ENCODE measurements at regions not wholly inside any gene's neighbourhood (a gene's known extent, or its start where the extent isn't known, plus 50 kb on each side); places are given as distances from the start of the nearest gene placed in this dataset.
"Not testable (repeated sequence)": the region's sequence is repeated elsewhere in the genome, so short reads cannot be mapped to it uniquely, and the experiment has no call there.

GRCh38 chr3:166818464-166818863, 561.6 kb downstream of the ZBBX start:
- peaks cover 0 to 13% (median 2%) of the 10 kb centered on the region in 8 donors for H3K9me3 Mint-ChIP-seq
- H3K27ac Mint-ChIP-seq, result no peak overlapping the region
- H3K36me3 Mint-ChIP-seq, result no peaks in the 10 kb centered on the region
- CTCF ChIA-PET (ENCODE audit: partially characterized antibody), result no interaction called here
- POLR2A ChIA-PET (ENCODE audit: partially characterized antibody), result no interaction called here
- no peaks in the 10 kb centered on the region for H3K36me3 ChIP-seq (ENCODE audit: insufficient read depth, low read length)
- no peaks in the 10 kb centered on the region for H3K27me3 ChIP-seq (ENCODE audit: insufficient read depth, low read length)
- intact Hi-C loops (cut with micrococcal nuclease), result no loop called here
- H3K4me1 Mint-ChIP-seq, result no peaks in the 10 kb centered on the region
- H3K4me1 ChIP-seq (ENCODE audit: insufficient read depth, low read length), result no peaks in the 10 kb centered on the region
- H3K27me3 Mint-ChIP-seq, result no peaks in the 10 kb centered on the region
- H3K9me3 ChIP-seq (ENCODE audit: control insufficient read depth in 1 of 2, low read length in 2 of 2), result no peaks in the 10 kb centered on the region
- no peak overlapping the region for H3K4me3 Mint-ChIP-seq
- DNase-seq, result no peak
- H3K27ac ChIP-seq (ENCODE audit: low read depth, low read length), result no peak overlapping the region
- H3K4me3 ChIP-seq (ENCODE audit: low read length in 2 of 2), result no peak overlapping the region

GRCh38 chr3:166817269-166817668, 562.8 kb downstream of the ZBBX start:
- H3K27ac ChIP-seq (ENCODE audit: low read depth, low read length); H3K27ac Mint-ChIP-seq; CTCF ChIA-PET (ENCODE audit: partially characterized antibody); H3K4me1 Mint-ChIP-seq; H3K36me3 Mint-ChIP-seq; H3K27me3 Mint-ChIP-seq; H3K4me3 Mint-ChIP-seq; POLR2A ChIA-PET (ENCODE audit: partially characterized antibody); intact Hi-C loops (cut with micrococcal nuclease); H3K4me3 ChIP-seq (ENCODE audit: low read length in 2 of 2); H3K36me3 ChIP-seq (ENCODE audit: insufficient read depth, low read length); H3K27me3 ChIP-seq (ENCODE audit: insufficient read depth, low read length); DNase-seq; H3K4me1 ChIP-seq (ENCODE audit: insufficient read depth, low read length); H3K9me3 ChIP-seq (ENCODE audit: control insufficient read depth in 1 of 2, low read length in 2 of 2): not testable (repeated sequence)
- H3K9me3 Mint-ChIP-seq, result peaks cover 0 to 19% (median 3%) of the 10 kb centered on the region in 8 donors

- Histone ChIP-seq H3K27ac (ENCODE audit: low read depth, low read length) (no peak overlapping the region), H3K9me3 (ENCODE audit: control insufficient read depth in 1 of 2, low read length in 2 of 2) (no peaks in the 10 kb centered on the region), H3K27me3 (ENCODE audit: insufficient read depth, low read length) (no peaks in the 10 kb centered on the region), H3K4me1 (ENCODE audit: insufficient read depth, low read length) (no peaks in the 10 kb centered on the region), H3K36me3 (ENCODE audit: insufficient read depth, low read length) (no peaks in the 10 kb centered on the region), H3K4me3 (ENCODE audit: low read length in 2 of 2) (no peak overlapping the region)
- DNase-seq, result no peak
- intact Hi-C loops (cut with micrococcal nuclease), result no loop called here
- peaks cover 2 to 26% (median 10%) of the 10 kb centered on the region in 8 donors for H3K9me3 Mint-ChIP-seq
- H3K27me3 Mint-ChIP-seq, result no peaks in the 10 kb centered on the region
- ChIA-PET CTCF (ENCODE audit: partially characterized antibody) (no interaction called here), POLR2A (ENCODE audit: partially characterized antibody) (no interaction called here)
- no peak overlapping the region for H3K27ac Mint-ChIP-seq
- no peak overlapping the region for H3K4me3 Mint-ChIP-seq
- no peaks in the 10 kb centered on the region for H3K36me3 Mint-ChIP-seq
- no peaks in the 10 kb centered on the region for H3K4me1 Mint-ChIP-seq
Observed at GRCh38 chr3:166810741-166811445, 569.2 kb downstream of the ZBBX start.

GRCh38 chr3:166809520-166809919, 570.6 kb downstream of the ZBBX start:
- H3K9me3 ChIP-seq (ENCODE audit: control insufficient read depth in 1 of 2, low read length in 2 of 2), result peaks cover 0 to 3% of the 10 kb centered on the region in 2 donors
- H3K4me1 ChIP-seq (ENCODE audit: insufficient read depth, low read length), result no peaks in the 10 kb centered on the region
- peaks cover 3 to 27% (median 8%) of the 10 kb centered on the region in 8 donors for H3K9me3 Mint-ChIP-seq
- H3K27me3 Mint-ChIP-seq, result no peaks in the 10 kb centered on the region
- H3K27ac Mint-ChIP-seq, result peak overlapping the region in 1 of 7 donors; percentile 47
- ChIA-PET POLR2A (ENCODE audit: partially characterized antibody) (no interaction called here), CTCF (ENCODE audit: partially characterized antibody) (no interaction called here)
- no peaks in the 10 kb centered on the region for H3K4me1 Mint-ChIP-seq
- no peak overlapping the region for H3K27ac ChIP-seq (ENCODE audit: low read depth, low read length)
- no peaks in the 10 kb centered on the region for H3K27me3 ChIP-seq (ENCODE audit: insufficient read depth, low read length)
- H3K4me3 ChIP-seq (ENCODE audit: low read length in 2 of 2), result no peak overlapping the region
- DNase-seq, result no peak
- intact Hi-C loops (cut with micrococcal nuclease), result no loop called here
- no peak overlapping the region for H3K4me3 Mint-ChIP-seq
- H3K36me3 Mint-ChIP-seq, result no peaks in the 10 kb centered on the region
- H3K36me3 ChIP-seq (ENCODE audit: insufficient read depth, low read length), result no peaks in the 10 kb centered on the region

GRCh38 chr3:166788936-166789335, 591.2 kb downstream of the ZBBX start:
- POLR2A ChIA-PET (ENCODE audit: partially characterized antibody), result no interaction called here
- Mint-ChIP-seq H3K36me3 (no peaks in the 10 kb centered on the region), H3K9me3 (peaks cover 0 to 9% (median 5%) of the 10 kb centered on the region in 8 donors), H3K27ac (no peak overlapping the region), H3K4me1 (no peaks in the 10 kb centered on the region), H3K4me3 (no peak overlapping the region), H3K27me3 (no peaks in the 10 kb centered on the region)
- intact Hi-C loops (cut with micrococcal nuclease), result no loop called here
- no peaks in the 10 kb centered on the region for H3K4me1 ChIP-seq (ENCODE audit: insufficient read depth, low read length)
- no peak overlapping the region for H3K27ac ChIP-seq (ENCODE audit: low read depth, low read length)
- CTCF ChIA-PET (ENCODE audit: partially characterized antibody), result no interaction called here
- no peak overlapping the region for H3K4me3 ChIP-seq (ENCODE audit: low read length in 2 of 2)
- no peaks in the 10 kb centered on the region for H3K36me3 ChIP-seq (ENCODE audit: insufficient read depth, low read length)
- H3K9me3 ChIP-seq (ENCODE audit: control insufficient read depth in 1 of 2, low read length in 2 of 2), result no peaks in the 10 kb centered on the region
- no peak for DNase-seq
- no peaks in the 10 kb centered on the region for H3K27me3 ChIP-seq (ENCODE audit: insufficient read depth, low read length)

GRCh38 chr3:166785876-166786275, 594.2 kb downstream of the ZBBX start:
- no peaks in the 10 kb centered on the region for H3K27me3 ChIP-seq (ENCODE audit: insufficient read depth, low read length)
- H3K9me3 ChIP-seq (ENCODE audit: control insufficient read depth in 1 of 2, low read length in 2 of 2), result no peaks in the 10 kb centered on the region
- Mint-ChIP-seq H3K9me3 (peaks cover 2 to 20% (median 10%) of the 10 kb centered on the region in 8 donors), H3K36me3 (no peaks in the 10 kb centered on the region), H3K4me3 (no peak overlapping the region), H3K27ac (no peak overlapping the region), H3K4me1 (no peaks in the 10 kb centered on the region), H3K27me3 (no peaks in the 10 kb centered on the region)
- ChIA-PET POLR2A (ENCODE audit: partially characterized antibody) (no interaction called here), CTCF (ENCODE audit: partially characterized antibody) (no interaction called here)
- no peaks in the 10 kb centered on the region for H3K36me3 ChIP-seq (ENCODE audit: insufficient read depth, low read length)
- intact Hi-C loops (cut with micrococcal nuclease), result no loop called here
- DNase-seq, result no peak
- H3K27ac ChIP-seq (ENCODE audit: low read depth, low read length), result no peak overlapping the region
- no peaks in the 10 kb centered on the region for H3K4me1 ChIP-seq (ENCODE audit: insufficient read depth, low read length)
- H3K4me3 ChIP-seq (ENCODE audit: low read length in 2 of 2), result no peak overlapping the region

GRCh38 chr3:166783206-166783605, 596.9 kb downstream of the ZBBX start:
- H3K4me1 ChIP-seq (ENCODE audit: insufficient read depth, low read length), result no peaks in the 10 kb centered on the region
- H3K27me3 Mint-ChIP-seq, result no peaks in the 10 kb centered on the region
- CTCF ChIA-PET (ENCODE audit: partially characterized antibody), result no interaction called here
- no peak overlapping the region for H3K4me3 Mint-ChIP-seq
- peaks cover 2 to 28% (median 11%) of the 10 kb centered on the region in 8 donors for H3K9me3 Mint-ChIP-seq
- no peaks in the 10 kb centered on the region for H3K9me3 ChIP-seq (ENCODE audit: control insufficient read depth in 1 of 2, low read length in 2 of 2)
- no peaks in the 10 kb centered on the region for H3K36me3 Mint-ChIP-seq
- H3K4me3 ChIP-seq (ENCODE audit: low read length in 2 of 2), result no peak overlapping the region
- H3K27ac Mint-ChIP-seq, result no peak overlapping the region
- no peaks in the 10 kb centered on the region for H3K36me3 ChIP-seq (ENCODE audit: insufficient read depth, low read length)
- intact Hi-C loops (cut with micrococcal nuclease), result no loop called here
- no peak for DNase-seq
- no peaks in the 10 kb centered on the region for H3K27me3 ChIP-seq (ENCODE audit: insufficient read depth, low read length)
- H3K27ac ChIP-seq (ENCODE audit: low read depth, low read length), result no peak overlapping the region
- POLR2A ChIA-PET (ENCODE audit: partially characterized antibody), result no interaction called here
- no peaks in the 10 kb centered on the region for H3K4me1 Mint-ChIP-seq
